HEK293 (cell line): ENCODE measurements at regions not wholly inside any gene's neighbourhood (a gene's known extent, or its start where the extent isn't known, plus 50 kb on each side); places are given as distances from the start of the nearest gene placed in this dataset.

Source experiments
- CTCF ChIA-PET: fragments of 350-600 bp; formaldehyde crosslinking; extraction: SDS; loops from one replicate; lab custom pipeline; 2021; ENCODE audit warnings: antibody characterized with exemption; lab: Yijun Ruan, JAX
- POLR2A ChIA-PET: fragments of 300-600 bp; formaldehyde crosslinking; extraction: SDS; loops from one replicate; lab custom pipeline; 2020; ENCODE audit warnings: antibody characterized with exemption, inconsistent platforms; lab: Yijun Ruan, JAX
- H3K27ac ChIP-seq: fragments of 200-500 bp; sonication (Bioruptor generic); 2 replicates; pipeline ENCODE4 v1.5.1; 2014; ENCODE audit warnings: low read depth, low read length, control low read depth, inconsistent platforms; ENCODE audit errors: extremely low read depth
- H3K36me3 ChIP-seq, 2 experiments: fragments of 200-500 bp in 1 of 2; sonication (Bioruptor generic) in 1 of 2; 1 replicate in 1 of 2; 2 replicates in 1 of 2; pipeline ENCODE4 v1.5.1; 2014 to 2017; ENCODE audit warnings: inconsistent platforms in 2 of 2, low read length in 2 of 2; ENCODE audit not compliant: control insufficient read depth in 2 of 2, insufficient read depth in 1 of 2
- H3K4me1 ChIP-seq: fragments of 200-500 bp; sonication (Bioruptor generic); 2 replicates; pipeline ENCODE4 v1.5.1; 2014; ENCODE audit warnings: mild to moderate bottlenecking, low read length, inconsistent platforms; ENCODE audit not compliant: control insufficient read depth, insufficient read depth
- H3K4me3 ChIP-seq: 2 replicates; pipeline ENCODE4 v1.5.1; 2011; ENCODE audit warnings: low read depth, mild to moderate bottlenecking, control low read depth, low read length, moderate library complexity
- H3K9me3 ChIP-seq: fragments of 200-500 bp; sonication (Bioruptor generic); 2 replicates; pipeline ENCODE4 v1.5.1; 2014; ENCODE audit warnings: low read depth, low read length, inconsistent platforms; ENCODE audit not compliant: control insufficient read depth, insufficient read depth
- BCL6B ChIP-seq: fragments of 450-650 bp; formaldehyde crosslinking; IDR thresholded peaks from 2 replicates; pipeline ENCODE4 v1.5.1; 2017; ENCODE audit warnings: missing biosample characterization, missing genetic modification characterization
- ZIC2 ChIP-seq: fragments of 450-650 bp; formaldehyde crosslinking; IDR thresholded peaks from 2 replicates; pipeline ENCODE4 v1.5.1; 2016; ENCODE audit warnings: missing biosample characterization, missing genetic modification characterization
- ZNF133 ChIP-seq: fragments of 450-650 bp; formaldehyde crosslinking; IDR thresholded peaks from 2 replicates; pipeline ENCODE4 v1.5.1; 2016; ENCODE audit warnings: missing biosample characterization, missing genetic modification characterization
- ZNF146 ChIP-seq: fragments of 450-650 bp; formaldehyde crosslinking; IDR thresholded peaks from 2 replicates; pipeline ENCODE4 v1.5.1; 2016; ENCODE audit warnings: missing biosample characterization, missing genetic modification characterization
- ZNF239 ChIP-seq: fragments of 450-650 bp; formaldehyde crosslinking; IDR thresholded peaks from 2 replicates; pipeline ENCODE4 v1.5.1; 2016; ENCODE audit warnings: missing biosample characterization, missing genetic modification characterization
- ZNF248 ChIP-seq: fragments of 450-650 bp; formaldehyde crosslinking; IDR thresholded peaks from 2 replicates; pipeline ENCODE4 v1.5.1; 2017; ENCODE audit warnings: missing biosample characterization, missing genetic modification characterization
- ZNF292 ChIP-seq: fragments of 450-650 bp; formaldehyde crosslinking; IDR thresholded peaks from 2 replicates; pipeline ENCODE4 v1.5.1; 2016; ENCODE audit warnings: low read depth, missing biosample characterization, missing genetic modification characterization, borderline replicate concordance
- ZNF488 ChIP-seq: fragments of 450-650 bp; formaldehyde crosslinking; IDR thresholded peaks from 2 replicates; pipeline ENCODE4 v1.5.1; 2016; ENCODE audit warnings: missing biosample characterization, missing genetic modification characterization
- ZNF544 ChIP-seq: fragments of 450-650 bp; formaldehyde crosslinking; IDR thresholded peaks from 2 replicates; pipeline ENCODE4 v1.5.0; 2017; ENCODE audit warnings: missing biosample characterization, missing genetic modification characterization
- ZNF549 ChIP-seq: fragments of 450-650 bp; IDR thresholded peaks from 2 replicates; pipeline ENCODE4 v1.5.1; 2018; ENCODE audit warnings: missing biosample characterization, missing genetic modification characterization, mild to moderate bottlenecking, inconsistent platforms, moderate library complexity
- ZNF585B ChIP-seq: fragments of 450-650 bp; formaldehyde crosslinking; IDR thresholded peaks from 2 replicates; pipeline ENCODE4 v1.5.1; 2016; ENCODE audit warnings: missing biosample characterization, missing genetic modification characterization
- ZNF704 ChIP-seq: fragments of 450-650 bp; formaldehyde crosslinking; IDR thresholded peaks from 2 replicates; pipeline ENCODE4 v1.5.1; 2016; ENCODE audit warnings: missing biosample characterization, missing genetic modification characterization
- ZNF76 ChIP-seq: fragments of 450-650 bp; formaldehyde crosslinking; IDR thresholded peaks from 2 replicates; pipeline ENCODE4; 2016; ENCODE audit warnings: low read depth, missing biosample characterization, missing genetic modification characterization, borderline replicate concordance
- ZNF791 ChIP-seq: fragments of 450-650 bp; formaldehyde crosslinking; IDR thresholded peaks from 2 replicates; pipeline ENCODE4 v1.5.1; 2016; ENCODE audit warnings: missing biosample characterization, missing genetic modification characterization
- TF ChIP-seq, protein P1 (sequence below): fragments of 450-650 bp; formaldehyde crosslinking; IDR thresholded peaks from 2 replicates; pipeline ENCODE4 v1.5.1; 2016; ENCODE audit warnings: missing biosample characterization, missing genetic modification characterization
- TF ChIP-seq, protein P2 (sequence below): fragments of 450-650 bp; formaldehyde crosslinking; IDR thresholded peaks from 2 replicates; pipeline ENCODE4 v1.5.1; 2016; ENCODE audit warnings: missing biosample characterization, missing genetic modification characterization, borderline replicate concordance

GRCh38 chr6:97654674-97655073, 371.7 kb upstream of the MMS22L start (continued):
- TF ChIP-seq BCL6B (tag by site-specific recombination) (no peak), ZIC2 (tag by site-specific recombination) (no peak), ZNF488 (tag by site-specific recombination) (no peak), ZNF704 (tag by site-specific recombination) (no peak), ZNF292 (tag by site-specific recombination) (no peak), ZNF76 (tag by site-specific recombination) (no peak)

GRCh38 chr6:97656236-97656635, 373.2 kb upstream of the MMS22L start:
- CTCF ChIA-PET, result no interaction called here
- Histone ChIP-seq H3K9me3 (no peaks in the 10 kb centered on the region), H3K36me3 (no peaks in the 10 kb centered on the region), H3K4me1 (no peaks in the 10 kb centered on the region), H3K27ac (no peak overlapping the region), H3K4me3 (no peak overlapping the region)
- POLR2A ChIA-PET, result no interaction called here
- TF ChIP-seq ZNF146 (tag by site-specific recombination) (no peak), ZNF248 (no peak), ZNF544 (no peak), ZNF239 (tag by site-specific recombination) (no peak), ZNF549 (tag by site-specific recombination) (no peak), ZNF585B (tag by site-specific recombination) (no peak), ZNF133 (tag by site-specific recombination) (no peak), ZNF791 (tag by site-specific recombination) (no peak)
- TF ChIP-seq, protein P1, sequence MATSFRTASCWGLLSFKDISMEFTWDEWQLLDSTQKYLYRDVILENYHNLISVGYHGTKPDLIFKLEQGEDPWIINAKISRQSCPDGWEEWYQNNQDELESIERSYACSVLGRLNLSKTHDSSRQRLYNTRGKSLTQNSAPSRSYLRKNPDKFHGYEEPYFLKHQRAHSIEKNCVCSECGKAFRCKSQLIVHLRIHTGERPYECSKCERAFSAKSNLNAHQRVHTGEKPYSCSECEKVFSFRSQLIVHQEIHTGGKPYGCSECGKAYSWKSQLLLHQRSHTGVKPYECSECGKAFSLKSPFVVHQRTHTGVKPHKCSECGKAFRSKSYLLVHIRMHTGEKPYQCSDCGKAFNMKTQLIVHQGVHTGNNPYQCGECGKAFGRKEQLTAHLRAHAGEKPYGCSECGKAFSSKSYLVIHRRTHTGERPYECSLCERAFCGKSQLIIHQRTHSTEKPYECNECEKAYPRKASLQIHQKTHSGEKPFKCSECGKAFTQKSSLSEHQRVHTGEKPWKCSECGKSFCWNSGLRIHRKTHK (tag by site-specific recombination), result no peak
- TF ChIP-seq, protein P2, sequence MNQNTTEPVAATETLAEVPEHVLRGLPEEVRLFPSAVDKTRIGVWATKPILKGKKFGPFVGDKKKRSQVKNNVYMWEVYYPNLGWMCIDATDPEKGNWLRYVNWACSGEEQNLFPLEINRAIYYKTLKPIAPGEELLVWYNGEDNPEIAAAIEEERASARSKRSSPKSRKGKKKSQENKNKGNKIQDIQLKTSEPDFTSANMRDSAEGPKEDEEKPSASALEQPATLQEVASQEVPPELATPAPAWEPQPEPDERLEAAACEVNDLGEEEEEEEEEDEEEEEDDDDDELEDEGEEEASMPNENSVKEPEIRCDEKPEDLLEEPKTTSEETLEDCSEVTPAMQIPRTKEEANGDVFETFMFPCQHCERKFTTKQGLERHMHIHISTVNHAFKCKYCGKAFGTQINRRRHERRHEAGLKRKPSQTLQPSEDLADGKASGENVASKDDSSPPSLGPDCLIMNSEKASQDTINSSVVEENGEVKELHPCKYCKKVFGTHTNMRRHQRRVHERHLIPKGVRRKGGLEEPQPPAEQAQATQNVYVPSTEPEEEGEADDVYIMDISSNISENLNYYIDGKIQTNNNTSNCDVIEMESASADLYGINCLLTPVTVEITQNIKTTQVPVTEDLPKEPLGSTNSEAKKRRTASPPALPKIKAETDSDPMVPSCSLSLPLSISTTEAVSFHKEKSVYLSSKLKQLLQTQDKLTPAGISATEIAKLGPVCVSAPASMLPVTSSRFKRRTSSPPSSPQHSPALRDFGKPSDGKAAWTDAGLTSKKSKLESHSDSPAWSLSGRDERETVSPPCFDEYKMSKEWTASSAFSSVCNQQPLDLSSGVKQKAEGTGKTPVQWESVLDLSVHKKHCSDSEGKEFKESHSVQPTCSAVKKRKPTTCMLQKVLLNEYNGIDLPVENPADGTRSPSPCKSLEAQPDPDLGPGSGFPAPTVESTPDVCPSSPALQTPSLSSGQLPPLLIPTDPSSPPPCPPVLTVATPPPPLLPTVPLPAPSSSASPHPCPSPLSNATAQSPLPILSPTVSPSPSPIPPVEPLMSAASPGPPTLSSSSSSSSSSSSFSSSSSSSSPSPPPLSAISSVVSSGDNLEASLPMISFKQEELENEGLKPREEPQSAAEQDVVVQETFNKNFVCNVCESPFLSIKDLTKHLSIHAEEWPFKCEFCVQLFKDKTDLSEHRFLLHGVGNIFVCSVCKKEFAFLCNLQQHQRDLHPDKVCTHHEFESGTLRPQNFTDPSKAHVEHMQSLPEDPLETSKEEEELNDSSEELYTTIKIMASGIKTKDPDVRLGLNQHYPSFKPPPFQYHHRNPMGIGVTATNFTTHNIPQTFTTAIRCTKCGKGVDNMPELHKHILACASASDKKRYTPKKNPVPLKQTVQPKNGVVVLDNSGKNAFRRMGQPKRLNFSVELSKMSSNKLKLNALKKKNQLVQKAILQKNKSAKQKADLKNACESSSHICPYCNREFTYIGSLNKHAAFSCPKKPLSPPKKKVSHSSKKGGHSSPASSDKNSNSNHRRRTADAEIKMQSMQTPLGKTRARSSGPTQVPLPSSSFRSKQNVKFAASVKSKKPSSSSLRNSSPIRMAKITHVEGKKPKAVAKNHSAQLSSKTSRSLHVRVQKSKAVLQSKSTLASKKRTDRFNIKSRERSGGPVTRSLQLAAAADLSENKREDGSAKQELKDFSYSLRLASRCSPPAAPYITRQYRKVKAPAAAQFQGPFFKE (tag by site-specific recombination), result no peak
- TF ChIP-seq, all 188 proteins: peak for 0
